Stomach smooth muscle (tissue), 2 donors: ENCODE measurements at regions not wholly inside any gene's neighbourhood (a gene's known extent, or its start where the extent isn't known, plus 50 kb on each side); places are given as distances from the start of the nearest gene placed in this dataset.

Source experiments
- H3K27ac ChIP-seq: one replicate; pipeline ENCODE4 v1.7.0; 2013; ENCODE audit warnings: mild to moderate bottlenecking, low read length, inconsistent platforms
- H3K27me3 ChIP-seq, 2 donors: one replicate each; pipeline ENCODE4 v1.7.0; 2013; ENCODE audit warnings: low read length in 2 of 2; ENCODE audit not compliant: insufficient read depth in 2 of 2, control insufficient read depth in 1 of 2
- H3K36me3 ChIP-seq, 2 donors: one replicate each; pipeline ENCODE4 v1.7.0; 2013; ENCODE audit warnings: low read length in 2 of 2; ENCODE audit not compliant: control insufficient read depth in 2 of 2, insufficient read depth in 2 of 2
- H3K4me1 ChIP-seq: one replicate; pipeline ENCODE4 v1.7.0; 2013; ENCODE audit warnings: low read length; ENCODE audit not compliant: control insufficient read depth, insufficient read depth
- H3K4me3 ChIP-seq, 2 donors: one replicate each; pipeline ENCODE4 v1.7.0; 2013; ENCODE audit warnings: low read length in 2 of 2
- H3K9ac ChIP-seq, 2 donors: one replicate each; pipeline ENCODE4 v1.7.0; 2013; ENCODE audit warnings: low read length in 2 of 2, mild to moderate bottlenecking in 1 of 2
- H3K9me3 ChIP-seq, 2 donors: one replicate each; pipeline ENCODE4 v1.7.0; 2013; ENCODE audit warnings: low read length in 2 of 2; ENCODE audit not compliant: control insufficient read depth in 2 of 2
- donor health status: healthy.
- donor health status: Pancreatic carcinoma.

DNA sequence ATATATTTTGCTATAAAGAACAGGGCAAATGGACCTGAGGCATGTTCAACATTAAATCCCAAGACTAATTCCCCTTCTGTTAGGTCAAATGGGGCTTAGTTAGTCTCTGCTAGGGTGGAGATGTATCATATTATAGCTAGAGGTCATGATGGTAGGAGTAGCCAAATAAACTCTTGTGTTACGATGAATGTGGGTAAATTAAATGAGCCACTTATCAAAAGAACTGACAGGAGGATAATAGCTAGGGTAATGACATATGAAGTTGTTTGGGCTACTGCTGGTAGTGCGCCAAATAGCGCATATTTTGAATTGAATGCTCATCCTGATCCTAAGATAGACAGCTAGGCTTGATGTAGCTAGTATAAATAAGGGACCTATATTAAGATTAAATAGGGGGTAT is 445.0 kb downstream of the GXYLT1 start:
- no peaks in the 10 kb centered on the region for H3K36me3 ChIP-seq
- no peak overlapping the region for H3K4me3 ChIP-seq
- no peak overlapping the region for H3K27ac ChIP-seq
- H3K27me3 ChIP-seq, result no peaks in the 10 kb centered on the region
- H3K4me1 ChIP-seq, result no peaks in the 10 kb centered on the region
- H3K9ac ChIP-seq, result no peak overlapping the region
- H3K9me3 ChIP-seq, result no peaks in the 10 kb centered on the region

GRCh38 chr12:41697161-41697560 is 447.5 kb downstream of the GXYLT1 start:
- H3K9me3 ChIP-seq, result no peaks in the 10 kb centered on the region
- H3K4me3 ChIP-seq, result no peak overlapping the region
- H3K36me3 ChIP-seq, result no peaks in the 10 kb centered on the region
- no peaks in the 10 kb centered on the region for H3K27me3 ChIP-seq
- H3K9ac ChIP-seq, result no peak overlapping the region
- no peaks in the 10 kb centered on the region for H3K4me1 ChIP-seq
- H3K27ac ChIP-seq, result no peak overlapping the region

GRCh38 chr12:41684997-41685396 is 459.7 kb downstream of the GXYLT1 start:
- Histone ChIP-seq H3K36me3 (no peaks in the 10 kb centered on the region), H3K27ac (no peak overlapping the region), H3K27me3 (no peaks in the 10 kb centered on the region), H3K9ac (no peak overlapping the region), H3K4me1 (no peaks in the 10 kb centered on the region), H3K9me3 (no peaks in the 10 kb centered on the region), H3K4me3 (no peak overlapping the region)

- Histone ChIP-seq H3K4me3 (no peak overlapping the region), H3K4me1 (no peaks in the 10 kb centered on the region), H3K9ac (no peak overlapping the region), H3K36me3 (no peaks in the 10 kb centered on the region), H3K9me3 (no peaks in the 10 kb centered on the region), H3K27me3 (no peaks in the 10 kb centered on the region), H3K27ac (no peak overlapping the region)
Observed at GRCh38 chr12:41683513-41684240, 461.0 kb downstream of the GXYLT1 start.

DNA sequence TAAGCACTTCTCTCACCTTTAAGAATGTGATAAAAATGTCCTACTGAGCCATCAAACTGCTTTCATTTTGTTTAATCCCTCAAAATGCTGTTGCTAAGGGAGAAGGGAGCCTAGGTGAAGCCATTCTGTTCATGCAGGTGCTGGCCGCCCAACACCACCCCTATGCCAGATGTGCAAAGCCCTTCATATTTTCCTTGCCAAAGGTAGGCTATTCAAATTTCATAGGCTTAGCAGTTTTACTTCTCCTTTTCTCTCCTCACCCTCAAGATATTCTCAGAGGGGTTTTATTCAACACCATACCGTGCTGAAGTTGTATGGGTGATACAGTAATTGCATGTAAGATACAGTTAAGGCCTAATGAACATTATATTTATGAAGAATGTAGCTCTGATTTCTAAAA is 461.7 kb downstream of the GXYLT1 start:
- Histone ChIP-seq H3K9me3 (no peaks in the 10 kb centered on the region), H3K4me3 (no peak overlapping the region), H3K36me3 (no peaks in the 10 kb centered on the region), H3K27ac (no peak overlapping the region), H3K9ac (no peak overlapping the region), H3K27me3 (no peaks in the 10 kb centered on the region), H3K4me1 (no peaks in the 10 kb centered on the region)

DNA sequence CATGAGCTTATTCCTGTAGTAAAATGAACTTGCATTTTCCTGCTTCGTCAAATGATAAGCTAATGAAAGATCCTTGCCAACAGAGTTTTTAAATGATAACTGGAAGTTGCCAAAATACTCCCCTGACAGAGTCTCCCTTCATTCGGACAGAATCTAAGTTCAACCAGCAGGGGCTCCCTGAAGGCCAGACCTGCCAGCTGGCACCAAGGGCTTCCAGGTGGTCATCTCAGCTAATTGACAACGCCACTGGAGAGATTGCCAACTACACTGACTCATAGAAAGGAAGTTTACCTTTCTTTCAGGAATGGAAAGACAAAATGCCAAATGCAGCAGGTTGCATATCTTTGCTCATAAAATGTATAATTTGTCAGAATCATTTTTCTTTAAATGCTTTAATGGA is 462.8 kb downstream of the GXYLT1 start:
- H3K27ac ChIP-seq, result no peak overlapping the region
- no peaks in the 10 kb centered on the region for H3K9me3 ChIP-seq
- no peak overlapping the region for H3K9ac ChIP-seq
- no peak overlapping the region for H3K4me3 ChIP-seq
- no peaks in the 10 kb centered on the region for H3K4me1 ChIP-seq
- H3K27me3 ChIP-seq, result no peaks in the 10 kb centered on the region
- no peaks in the 10 kb centered on the region for H3K36me3 ChIP-seq

DNA sequence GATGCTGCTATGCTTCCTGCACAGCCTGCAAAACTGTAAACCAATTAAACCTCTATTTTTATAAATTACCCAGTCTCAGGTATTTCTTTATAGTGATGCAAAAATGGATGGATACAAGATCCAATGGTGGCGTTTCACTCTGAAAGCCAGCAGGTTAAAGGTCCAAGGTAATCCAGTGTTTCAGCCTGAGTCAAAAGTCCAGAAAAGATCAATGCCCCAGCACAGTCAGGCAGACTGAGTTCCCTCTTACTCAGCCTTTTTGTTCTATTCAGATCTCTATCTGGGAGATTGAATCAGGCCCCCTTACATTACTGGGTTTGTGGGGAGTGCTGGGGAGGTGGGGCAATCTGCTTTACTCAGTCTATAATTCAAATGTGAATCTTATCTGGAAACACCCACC is 464.5 kb downstream of the GXYLT1 start:
- no peak overlapping the region for H3K4me3 ChIP-seq
- H3K4me1 ChIP-seq, result no peaks in the 10 kb centered on the region
- no peaks in the 10 kb centered on the region for H3K27me3 ChIP-seq
- no peaks in the 10 kb centered on the region for H3K36me3 ChIP-seq
- no peak overlapping the region for H3K27ac ChIP-seq
- no peak overlapping the region for H3K9ac ChIP-seq
- no peaks in the 10 kb centered on the region for H3K9me3 ChIP-seq

GRCh38 chr12:41663598-41664265 is 475.6 kb downstream of the PDZRN4 start:
- Histone ChIP-seq H3K9me3 (no peaks in the 10 kb centered on the region), H3K27me3 (no peaks in the 10 kb centered on the region), H3K4me1 (no peaks in the 10 kb centered on the region), H3K36me3 (no peaks in the 10 kb centered on the region), H3K9ac (no peak overlapping the region), H3K4me3 (no peak overlapping the region), H3K27ac (no peak overlapping the region)

GRCh38 chr12:41661141-41661765 is 473.1 kb downstream of the PDZRN4 start:
- Histone ChIP-seq H3K9ac (no peak overlapping the region), H3K9me3 (no peaks in the 10 kb centered on the region), H3K27me3 (no peaks in the 10 kb centered on the region), H3K36me3 (no peaks in the 10 kb centered on the region), H3K4me3 (no peak overlapping the region), H3K4me1 (no peaks in the 10 kb centered on the region), H3K27ac (no peak overlapping the region)

DNA sequence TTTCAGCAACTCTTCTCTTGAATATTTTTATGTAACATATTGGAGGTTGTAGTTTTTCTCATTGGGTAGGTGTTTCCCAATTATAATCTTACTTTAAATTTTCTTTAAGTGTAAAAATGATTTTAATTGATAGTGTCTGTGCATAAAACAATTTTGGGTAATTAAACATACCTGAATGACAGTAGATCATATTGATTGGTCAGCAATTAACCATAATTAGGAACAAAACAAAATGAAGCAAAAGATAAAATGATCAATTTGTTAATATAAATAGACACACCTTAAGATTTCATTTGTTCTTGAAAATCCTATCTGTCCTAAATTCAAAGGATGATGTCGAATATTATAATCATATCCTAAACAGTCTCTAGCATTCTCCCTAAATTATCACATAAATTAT is 468.3 kb downstream of the PDZRN4 start:
- Histone ChIP-seq H3K36me3 (no peaks in the 10 kb centered on the region), H3K4me1 (no peaks in the 10 kb centered on the region), H3K9ac (no peak overlapping the region), H3K9me3 (no peaks in the 10 kb centered on the region), H3K27me3 (no peaks in the 10 kb centered on the region), H3K4me3 (no peak overlapping the region), H3K27ac (no peak overlapping the region)
